Kidney capillary endothelial cell (primary cell): ENCODE measurements at regions not wholly inside any gene's neighbourhood (a gene's known extent, or its start where the extent isn't known, plus 50 kb on each side); places are given as distances from the start of the nearest gene placed in this dataset.
"Not testable (repeated sequence)": the region's sequence is repeated elsewhere in the genome, so short reads cannot be mapped to it uniquely, and the experiment has no call there.

Experiments used
- DNase-seq: peaks from one replicate; pipeline ENCODE4 v3.0.0-alpha.2; 2018; ENCODE audit warnings: low spot score

DNA sequence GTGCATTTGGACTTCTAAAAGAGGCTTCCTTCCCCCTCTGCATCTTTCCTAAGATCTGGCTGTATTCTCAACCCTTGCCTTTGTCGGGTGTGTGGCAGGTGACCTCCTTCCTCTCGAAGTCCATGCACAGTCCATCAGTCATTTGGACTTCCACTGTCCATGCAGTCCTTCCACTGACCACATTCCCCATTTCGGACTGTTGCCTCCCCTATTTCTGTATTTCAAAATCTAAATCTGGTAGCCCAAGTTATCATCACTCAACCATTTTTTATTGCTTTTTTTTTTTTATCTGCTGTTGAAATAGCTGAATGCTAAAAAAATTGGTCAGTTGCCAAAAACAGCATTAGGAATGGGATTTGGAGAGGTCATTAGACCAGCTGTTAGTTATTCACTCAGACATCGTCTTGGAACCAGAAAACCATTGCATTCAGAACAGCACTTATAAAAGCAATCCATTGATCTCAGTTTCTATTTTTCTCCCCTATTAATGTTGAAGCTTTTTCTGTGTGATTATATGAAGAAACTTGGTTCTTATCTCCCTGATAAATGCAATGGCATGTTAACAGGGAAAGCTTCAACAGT, 575.6 kb downstream of the KIF20B start:
- DNase-seq = no peak

DNA sequence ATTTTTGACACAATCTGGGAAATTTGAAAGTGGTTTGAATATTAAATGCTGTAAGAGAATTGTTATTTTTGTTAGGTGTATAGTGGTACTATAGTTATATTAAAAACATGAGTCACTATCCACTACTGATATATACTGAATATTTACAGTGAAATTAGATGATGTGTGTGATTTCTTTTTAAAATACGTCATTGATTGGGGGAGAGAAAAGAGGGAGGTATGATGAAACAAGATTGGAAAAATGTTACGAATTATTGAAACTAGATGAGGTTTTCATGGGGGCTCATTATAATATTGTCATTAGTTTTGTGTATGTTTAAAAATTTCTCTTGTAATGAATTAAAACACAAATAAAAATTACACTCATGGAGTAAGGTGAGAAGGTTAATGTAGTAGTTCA, 571.4 kb downstream of the HTR7 start:
- DNase-seq = no peak

DNA sequence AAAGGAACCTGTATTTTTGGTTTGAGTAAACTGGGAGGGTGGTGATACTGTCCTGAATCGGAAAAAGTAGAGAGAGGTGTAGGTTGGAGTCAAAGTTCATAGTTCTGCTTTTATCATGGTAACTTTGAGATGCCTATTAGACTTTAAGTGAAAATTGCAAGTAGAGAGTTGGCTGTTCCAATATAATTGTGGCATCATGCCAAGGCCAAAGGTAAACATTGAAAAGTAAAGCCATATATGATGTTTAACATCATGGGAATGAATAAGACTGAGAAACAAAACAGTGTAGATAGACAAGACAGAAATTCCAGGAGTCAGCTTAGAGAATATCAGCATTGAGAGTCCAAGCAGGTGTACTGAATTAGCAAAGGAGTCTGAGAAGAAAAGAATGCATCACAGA, 570.9 kb downstream of the HTR7 start:
- DNase-seq = no peak

DNA sequence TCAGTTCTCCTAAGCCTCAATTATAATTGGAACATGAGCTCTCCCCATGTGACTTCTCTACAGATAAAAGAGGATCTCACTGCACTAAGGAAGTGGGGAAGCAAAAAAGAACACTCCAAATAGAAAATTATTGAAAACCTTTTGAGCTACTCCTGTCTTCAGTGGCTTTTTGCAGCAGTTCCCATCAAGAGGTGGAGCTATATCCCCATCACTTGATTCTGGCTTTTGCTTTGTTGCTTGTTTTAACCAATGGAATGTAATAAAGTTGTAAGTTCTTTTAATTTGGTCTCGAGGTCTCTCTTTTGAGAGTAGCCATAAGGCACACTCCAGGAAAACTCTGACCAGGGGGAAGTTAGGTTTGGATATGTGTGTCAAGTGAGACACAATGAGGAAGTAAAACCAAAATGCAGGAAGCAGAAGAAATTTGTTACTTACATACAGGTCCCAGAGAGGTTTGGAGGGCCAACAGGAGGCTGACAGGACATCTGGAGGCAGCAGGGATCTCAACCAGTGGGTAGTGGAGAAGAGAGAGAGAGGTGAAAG, 569.4 kb downstream of the HTR7 start:
- peak; percentile 28 for DNase-seq

DNA sequence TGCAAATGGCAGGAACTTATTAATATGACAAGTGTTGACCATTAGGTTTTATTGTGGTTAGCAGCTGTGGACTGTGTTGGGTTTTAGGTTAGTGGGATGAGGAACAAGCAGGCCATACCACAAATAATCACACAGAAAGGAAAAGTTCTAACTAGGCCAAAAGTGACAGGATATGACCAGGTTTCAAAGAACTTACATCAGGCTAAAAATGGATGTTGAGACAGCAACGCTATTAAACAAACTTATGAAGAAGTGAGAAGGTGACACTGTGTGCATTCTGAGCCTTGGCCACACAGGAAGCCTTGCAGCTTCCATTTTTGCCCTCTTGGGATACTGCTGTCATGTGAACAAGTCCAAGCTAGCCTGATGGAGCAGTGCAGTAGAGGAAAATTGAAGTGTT, 568.8 kb downstream of the HTR7 start:
- peak; percentile 67 for DNase-seq

DNA sequence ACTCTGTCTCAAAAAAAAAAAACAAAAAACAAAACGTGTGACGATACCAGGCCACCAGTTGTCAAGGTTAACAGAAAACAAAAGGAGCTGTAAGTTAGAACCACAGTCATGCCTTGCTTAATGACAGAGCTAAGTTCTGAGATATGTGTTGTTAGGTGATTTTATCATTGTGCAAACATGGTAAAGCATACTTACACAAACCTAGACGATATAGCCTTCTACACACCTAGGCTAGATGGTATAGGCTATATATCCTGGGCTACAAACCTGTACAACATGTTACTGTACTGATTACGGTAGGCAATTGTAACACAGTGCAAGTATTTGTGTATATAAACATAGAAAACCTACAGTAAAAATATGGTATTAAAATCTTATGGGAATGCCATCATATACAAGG, 564.2 kb downstream of the HTR7 start:
- no peak for DNase-seq

DNA sequence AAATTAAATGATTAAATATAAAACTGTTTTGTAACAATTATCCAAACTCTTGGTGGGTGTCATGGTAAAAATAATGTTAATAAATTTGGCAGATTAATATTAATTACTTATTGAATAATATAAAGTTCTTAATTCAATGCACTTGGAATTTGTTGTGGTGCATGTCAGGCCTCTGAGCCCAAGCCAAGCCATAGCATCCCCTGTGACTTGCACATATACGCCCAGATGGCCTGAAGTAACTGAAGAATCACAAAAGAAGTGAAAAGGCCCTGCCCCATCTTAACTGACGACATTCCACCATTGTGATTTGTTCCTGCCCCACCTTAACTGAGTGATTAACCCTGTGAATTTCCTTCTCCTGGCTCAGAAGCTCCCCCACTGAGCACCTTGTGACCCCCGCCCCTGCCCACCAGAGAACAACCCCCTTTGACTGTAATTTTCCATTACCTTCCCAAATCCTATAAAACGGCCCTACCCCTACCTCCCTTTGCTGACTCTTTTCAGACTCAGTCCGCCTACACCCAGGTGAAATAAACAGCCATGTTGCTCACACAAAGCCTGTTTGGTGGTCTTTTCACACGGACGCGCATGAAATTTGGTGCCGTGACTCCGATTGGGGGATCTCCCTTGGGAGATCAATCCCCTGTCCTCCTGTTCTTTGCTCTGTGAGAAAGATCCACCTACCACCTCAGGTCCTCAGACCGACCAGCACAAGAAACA, 562.9 kb downstream of the HTR7 start:
- not testable (repeated sequence) for DNase-seq

DNA sequence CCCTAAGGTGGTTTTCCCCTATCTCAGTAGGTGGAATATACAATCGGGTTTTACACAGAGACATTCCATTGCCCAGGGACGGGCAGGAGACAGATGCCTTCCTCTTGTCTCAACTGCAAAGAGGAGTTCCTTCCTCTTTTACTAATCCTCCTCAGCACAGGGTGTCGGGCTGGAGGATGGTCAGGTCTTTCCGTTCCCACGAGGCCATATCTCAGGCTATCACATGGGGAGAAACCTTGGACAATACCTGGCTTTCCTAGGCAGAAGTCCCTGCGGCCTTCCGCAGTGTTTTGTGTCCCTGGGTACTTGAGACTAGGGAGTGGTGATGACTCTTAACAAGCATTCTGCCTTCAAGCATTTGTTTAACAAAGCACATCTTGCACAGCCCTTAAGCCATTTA, 555.8 kb downstream of the HTR7 start:
- not testable (repeated sequence) for DNase-seq

DNA sequence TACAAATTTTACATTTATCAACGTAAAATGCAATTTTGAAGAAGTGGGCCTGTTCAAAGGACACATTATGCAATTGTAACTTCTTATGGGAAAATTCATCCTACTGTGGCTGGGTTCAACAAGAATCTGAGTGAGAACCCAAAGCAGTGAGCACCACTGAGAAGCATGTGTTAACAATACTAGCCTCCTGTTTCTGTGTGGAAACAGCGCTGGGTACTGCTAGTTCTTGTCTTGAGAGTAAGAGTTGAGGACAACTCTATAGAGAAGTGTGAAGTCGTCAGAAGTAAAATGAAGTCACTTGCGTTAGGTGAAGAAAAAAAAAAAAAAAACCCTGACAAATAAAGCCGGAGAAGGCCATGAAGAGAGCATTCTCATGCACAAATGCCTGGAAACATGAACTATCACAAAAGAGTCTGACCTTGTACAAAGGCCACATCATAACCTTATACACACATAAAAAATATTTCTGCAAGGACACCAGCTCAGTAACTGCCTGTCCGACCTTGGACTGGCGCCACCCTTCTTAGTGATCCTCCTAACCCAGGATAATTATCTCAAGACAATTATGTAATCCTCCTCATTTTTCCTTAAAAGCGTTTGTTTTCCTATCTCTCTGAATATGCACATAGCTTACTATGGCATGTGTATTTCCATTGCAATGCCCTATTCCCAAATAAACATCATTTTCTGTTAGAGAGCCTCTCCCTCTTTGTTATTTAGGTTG, 554.9 kb downstream of the HTR7 start:
- DNase-seq = no peak

DNA sequence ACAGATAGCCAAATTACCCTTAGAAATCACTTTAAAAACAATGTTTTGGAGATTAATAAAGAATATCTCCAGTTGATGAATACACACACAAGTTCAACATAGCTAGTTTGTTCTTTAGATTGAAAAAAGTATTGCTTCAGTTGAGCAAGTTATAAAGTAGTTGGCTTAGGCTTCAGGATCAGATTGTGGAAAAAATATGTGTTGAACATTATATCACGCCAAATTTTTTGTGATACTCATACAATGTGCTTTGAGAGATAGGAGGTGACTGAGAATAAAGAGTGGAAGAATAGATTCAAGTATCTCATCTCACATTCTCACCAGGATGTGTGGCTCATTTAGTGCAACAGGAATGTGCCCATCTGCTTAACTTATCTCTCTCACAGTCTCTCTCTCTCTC, 553.3 kb downstream of the HTR7 start:
- DNase-seq = no peak

DNA sequence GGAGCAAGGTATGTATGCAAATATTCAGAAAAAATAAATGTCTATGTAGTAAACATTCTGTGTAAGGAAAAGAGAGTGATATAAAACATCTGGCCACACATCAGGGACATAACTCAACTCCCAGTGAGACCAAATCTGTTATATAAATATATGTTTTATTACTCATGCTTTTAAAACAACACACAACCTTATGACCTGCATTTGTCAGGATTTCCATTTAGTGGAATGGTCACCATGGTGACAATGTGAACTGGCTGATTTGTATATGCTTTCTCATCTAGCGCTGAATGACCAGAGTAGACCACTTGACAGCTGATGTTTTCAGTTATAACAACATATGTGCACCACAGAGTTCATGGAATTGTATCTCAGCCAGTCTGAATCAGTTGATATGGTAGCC, 551.7 kb downstream of the HTR7 start:
- peak; percentile 77 for DNase-seq

DNA sequence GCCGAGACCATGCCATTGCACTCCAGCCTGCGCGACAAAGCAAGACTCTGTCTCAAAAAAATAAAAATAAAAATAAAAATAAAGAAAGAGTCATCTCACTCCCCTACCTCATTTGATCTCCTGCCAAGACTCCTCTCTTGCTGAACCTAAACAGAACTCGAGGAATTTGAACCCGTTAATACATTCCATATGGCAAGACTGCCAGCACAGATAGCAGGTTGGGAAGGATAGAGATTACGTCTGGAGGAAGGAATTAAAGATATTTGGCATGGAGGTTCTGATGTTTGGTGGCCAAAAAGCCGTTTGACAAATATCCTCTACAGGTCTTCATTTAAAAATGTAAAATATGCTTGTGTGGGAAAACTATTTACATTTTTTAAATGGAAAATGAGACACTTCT, 549.6 kb downstream of the HTR7 start:
- no peak for DNase-seq

DNA sequence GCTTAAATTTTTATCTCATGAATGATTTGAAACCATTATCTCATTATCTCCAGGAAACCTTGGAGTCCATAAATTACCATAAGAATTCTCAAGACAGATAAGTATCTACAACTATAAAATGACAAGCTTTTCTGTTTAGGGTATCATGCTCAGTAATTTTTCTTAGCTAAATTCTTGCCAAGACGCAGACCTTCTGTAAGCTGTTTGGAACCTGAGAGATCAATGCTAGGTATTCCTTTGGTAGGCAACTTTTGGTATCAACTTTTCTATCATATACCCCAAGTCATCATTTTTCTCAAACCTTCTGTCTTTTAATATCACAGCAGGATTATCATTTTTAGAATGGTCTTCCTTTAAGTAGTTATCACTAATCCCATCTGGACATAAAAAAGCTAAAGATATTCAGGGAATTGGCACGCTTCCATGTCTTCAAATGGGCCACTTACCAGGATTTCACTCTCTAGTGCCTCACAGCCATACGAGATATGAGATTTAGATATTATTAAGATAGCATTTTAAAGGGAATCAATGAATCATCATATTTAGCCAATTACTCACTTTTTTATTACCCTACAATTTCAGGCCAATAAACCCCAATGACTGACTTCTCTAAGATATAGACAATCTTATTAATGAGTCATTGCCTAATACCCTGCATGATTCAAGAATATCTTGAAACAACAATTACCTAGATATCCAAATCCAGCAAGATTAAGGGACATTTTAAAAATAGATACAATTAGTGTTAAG, 544.1 kb downstream of the HTR7 start:
- no peak for DNase-seq

DNA sequence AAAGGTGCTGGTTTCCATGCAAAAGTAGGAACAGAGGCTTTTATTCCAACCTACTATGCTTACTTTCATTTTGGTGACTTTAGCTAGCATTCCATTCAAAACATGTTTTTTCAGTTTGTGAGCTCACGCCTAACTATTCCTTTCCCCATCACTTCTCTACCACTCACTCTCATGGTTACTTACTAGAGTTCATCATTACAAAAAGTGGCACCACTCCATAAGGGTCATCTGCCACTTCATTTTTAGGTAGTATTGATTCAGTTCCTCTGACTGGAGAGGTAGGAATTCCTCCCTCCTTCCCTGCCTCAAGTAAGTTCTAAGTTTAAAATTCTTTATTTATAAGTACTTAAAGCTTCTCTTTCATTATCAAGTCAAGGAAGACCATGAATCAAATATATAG, 543.1 kb downstream of the HTR7 start:
- no peak for DNase-seq

DNA sequence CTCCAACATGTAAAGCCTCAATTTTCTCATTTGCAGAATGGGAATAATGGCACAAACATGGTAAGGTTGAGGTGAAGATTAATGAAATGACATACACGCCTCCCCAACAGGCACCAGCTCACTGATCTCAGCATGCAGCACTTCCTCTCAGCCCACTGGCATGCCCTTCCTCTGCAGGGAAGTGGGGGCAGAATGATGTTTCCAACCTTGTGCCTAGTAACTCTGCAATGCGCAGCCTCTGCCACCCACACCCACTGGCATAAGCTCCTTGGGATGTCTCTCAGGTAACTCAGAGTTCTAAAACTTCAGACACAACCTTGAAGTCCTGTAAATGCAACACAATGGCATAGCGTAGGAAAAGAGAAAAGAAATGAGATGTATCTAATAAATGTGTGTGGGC, 540.7 kb downstream of the HTR7 start:
- no peak for DNase-seq

DNA sequence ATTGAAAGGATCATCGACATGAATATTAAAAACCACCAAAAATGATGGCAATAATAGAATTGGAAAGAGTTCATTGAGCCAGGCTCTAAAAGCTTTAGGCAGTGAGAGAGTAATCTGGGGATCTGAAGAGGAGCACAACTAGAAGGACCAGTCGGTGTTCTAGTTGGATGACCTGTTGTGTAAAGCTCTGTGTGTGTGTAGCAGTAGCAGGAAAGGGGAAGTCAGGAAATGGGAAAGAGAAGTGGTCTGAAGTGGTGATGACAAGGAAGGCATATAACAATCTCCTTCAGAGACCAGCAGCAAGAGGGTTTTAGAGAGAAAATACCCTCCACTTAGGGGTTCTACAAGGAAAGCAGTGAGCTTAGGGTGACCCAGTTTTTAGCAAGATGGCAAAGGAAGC, 539.2 kb downstream of the HTR7 start:
- no peak for DNase-seq

DNA sequence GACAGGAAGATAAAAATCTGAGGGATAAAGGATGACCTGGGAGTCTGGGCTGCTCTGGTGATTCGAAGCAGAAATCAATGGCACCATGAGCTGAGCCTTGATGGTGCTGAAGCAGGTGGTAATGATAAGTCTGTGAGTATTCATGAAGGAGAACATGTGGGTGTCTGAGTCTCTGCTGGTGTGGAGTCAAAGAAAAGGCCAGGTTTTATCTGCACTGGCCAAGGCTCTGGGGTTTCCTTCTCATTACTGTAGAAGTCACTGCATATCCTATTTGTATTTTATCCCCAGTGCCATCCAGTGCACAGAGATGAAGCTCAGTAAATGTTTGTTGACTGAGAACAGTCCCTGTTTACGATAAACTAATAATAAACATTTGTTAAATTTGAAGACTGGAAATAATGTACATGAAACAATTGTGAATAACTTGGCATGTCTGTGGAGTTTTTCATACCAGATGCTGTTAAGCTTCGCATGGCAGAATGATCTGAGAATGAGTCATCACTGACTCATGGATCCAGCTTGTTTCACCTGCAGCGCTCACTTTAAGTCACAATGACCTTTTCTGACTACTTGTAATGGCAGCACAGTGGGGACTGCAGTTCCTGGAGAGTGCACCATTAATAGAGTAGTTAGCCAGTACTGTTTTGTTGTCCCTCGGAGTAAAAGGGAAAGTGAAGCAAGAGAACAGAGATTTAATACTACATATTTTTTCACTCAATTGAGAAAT, 538.5 kb downstream of the HTR7 start:
- DNase-seq = peak; percentile 93

DNA sequence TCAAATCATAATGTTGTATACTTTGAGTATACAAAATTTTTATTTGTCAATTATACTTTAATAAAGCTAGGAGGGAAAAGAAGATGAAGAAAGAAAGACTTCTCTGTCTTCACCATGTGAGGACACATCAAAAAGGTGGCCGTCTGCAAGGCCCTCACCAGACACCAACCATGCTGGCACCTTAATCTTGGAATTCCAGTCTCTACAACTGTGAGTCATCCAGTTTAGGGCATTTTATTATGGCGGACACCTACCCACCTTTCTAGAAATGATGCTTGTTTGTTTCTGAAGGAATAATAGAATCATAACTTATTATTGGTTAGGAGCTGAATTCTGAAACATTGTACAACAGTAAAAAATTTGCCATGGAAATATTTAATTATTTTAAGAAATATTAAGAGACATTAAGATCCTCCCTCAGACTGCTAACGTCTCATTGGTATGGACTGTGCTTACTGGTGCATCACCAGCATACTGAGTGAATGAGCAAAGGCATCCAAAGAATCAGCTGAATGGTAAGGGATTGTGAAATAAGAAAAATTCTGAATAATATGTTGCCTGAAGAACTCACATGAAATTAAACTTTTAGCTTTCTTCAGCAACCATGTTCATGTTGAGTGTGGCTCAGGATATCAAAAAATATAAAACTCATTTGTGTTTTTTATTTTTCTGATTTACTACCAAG, 536.6 kb downstream of the HTR7 start:
- DNase-seq = no peak

DNA sequence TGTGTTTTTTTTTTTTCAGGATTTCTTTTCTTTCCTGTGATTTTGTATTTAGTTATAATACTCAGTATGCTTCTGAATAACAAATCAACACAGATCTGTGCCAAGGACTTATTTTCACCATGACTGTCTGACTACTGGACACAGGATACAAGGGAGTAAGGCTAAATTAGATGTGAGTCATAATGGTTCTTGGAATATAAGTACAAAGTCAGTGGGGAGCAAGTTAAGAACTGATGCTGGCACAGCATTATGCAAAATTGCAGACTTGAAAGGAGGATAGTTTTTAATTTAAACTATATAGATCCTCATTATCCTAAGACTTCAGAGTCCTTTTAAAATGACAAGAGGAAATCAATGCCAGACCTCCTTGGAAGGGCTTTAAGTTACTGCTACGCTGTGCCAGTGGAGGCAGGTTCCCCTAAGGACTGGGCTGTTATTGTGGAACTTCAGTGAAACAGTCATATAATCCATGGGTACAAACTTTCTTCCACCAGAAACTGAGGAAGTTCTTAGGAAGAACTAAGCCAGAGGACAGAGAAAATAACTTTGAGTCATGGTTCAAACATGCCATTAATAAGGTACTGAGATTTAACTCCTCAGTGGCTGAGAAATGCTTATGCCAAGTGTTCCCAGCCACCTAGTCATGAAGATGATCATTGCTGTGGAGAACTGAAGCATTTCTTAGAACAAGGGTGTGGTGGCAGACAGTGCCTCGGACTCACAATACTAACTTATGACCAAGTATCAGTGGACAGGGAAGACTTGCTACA, 531.2 kb downstream of the HTR7 start:
- DNase-seq = peak; percentile 24

DNA sequence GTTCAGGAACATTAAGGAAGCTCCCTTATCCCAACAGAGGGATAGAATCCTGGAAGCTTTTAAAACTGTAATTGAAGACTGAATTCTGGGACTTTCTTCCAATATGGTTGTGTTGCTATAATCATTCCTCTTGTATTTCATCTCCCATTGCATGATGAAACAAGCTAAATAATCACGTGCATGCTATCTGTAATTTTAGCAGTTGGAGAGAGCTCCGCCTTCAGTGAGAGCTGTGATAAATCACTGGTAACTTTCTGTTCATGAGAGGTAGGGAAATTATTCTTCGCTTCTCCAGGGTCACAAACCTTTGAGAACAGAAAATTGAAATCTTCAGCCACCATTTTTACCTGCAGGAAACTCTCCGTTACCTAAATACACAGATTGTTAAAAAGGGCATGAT, 530.2 kb downstream of the HTR7 start:
- no peak for DNase-seq
